HG03039 (cell line): ENCODE measurements at regions not wholly inside any gene's neighbourhood (a gene's known extent, or its start where the extent isn't known, plus 50 kb on each side); places are given as distances from the start of the nearest gene placed in this dataset.
"Not testable (repeated sequence)": the region's sequence is repeated elsewhere in the genome, so short reads cannot be mapped to it uniquely, and the experiment has no call there.

Experiments used
- ATAC-seq: cut with Tn5 transposase; IDR thresholded peaks from one replicate; pipeline ENCODE4 v1.9.1; 2021; ENCODE audit warnings: mild to moderate bottlenecking, moderate library complexity; ENCODE audit not compliant: unreplicated experiment

DNA sequence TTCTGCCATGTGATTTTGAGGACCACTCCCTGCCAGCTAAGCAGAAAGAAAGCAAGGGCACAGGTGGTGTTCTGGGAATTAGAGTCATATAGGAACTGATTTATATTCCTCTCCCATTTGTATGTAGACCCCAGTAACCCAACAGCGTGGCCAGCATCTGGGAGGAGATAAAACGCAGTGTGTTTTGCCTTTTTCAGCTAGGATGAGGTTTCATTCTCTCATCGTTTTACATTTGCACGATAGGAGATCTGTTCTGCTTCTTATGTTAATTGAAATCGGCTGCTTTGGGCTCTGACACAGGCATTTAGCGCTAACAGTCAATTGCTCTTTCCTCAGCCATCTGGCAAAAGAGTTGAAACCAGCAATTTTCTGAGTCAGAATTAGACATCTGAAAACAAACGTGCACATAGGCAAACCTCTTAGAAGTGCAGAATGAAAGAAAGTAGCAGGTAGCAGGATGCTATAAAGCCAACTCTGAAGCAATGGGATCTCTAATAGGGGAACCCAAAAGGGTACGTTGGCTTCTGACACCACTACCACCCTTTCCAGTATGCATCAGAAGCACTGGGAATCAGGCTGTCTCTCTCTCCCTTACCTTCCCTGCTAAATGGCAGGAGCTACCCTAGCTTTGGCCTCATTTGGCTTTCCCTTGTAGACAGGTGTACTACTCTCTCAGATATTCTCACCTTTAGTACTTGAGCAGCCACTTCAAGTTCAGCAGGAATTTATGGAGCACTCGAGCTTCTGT lies 219.1 kb downstream of the PHLDA1 start:
- ATAC-seq, result no peak

DNA sequence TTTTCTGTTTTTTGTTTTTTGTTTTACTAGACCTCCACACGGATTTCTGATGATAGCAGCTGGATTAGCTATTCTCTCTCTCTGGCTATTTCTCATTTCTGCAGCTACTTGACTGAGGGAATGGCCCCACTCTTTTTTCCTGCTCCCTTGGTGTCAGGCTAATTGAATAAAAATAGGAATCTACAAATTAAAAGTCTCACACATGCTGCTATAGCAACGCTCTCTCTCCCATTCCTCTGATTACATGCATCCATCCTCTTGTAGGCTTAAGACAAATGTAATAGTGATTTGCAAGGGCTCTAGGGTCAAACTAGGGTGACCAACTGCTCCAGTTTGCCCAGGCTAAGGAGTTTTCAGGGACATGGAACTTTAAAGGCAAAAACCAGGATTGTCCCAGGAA lies 221.8 kb downstream of the PHLDA1 start:
- no peak for ATAC-seq

DNA sequence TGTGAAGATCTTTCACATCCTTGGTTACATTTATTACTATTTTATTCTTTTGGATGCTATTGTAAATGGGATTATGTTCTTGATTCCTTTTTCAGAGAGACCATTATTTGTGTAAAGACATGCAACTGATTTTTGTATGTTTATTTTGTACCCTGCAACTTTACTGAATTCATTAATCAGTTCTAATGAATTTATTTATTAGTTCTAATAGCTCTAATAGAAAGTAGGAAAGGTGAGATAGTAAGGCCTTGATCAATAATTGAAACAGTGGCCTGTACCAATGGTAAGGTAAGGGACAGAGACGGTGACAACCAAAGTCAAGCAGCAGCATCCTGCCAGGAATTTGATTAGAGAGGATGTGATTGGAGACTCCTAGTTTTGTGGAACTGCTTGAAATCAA lies 224.1 kb downstream of the PHLDA1 start:
- ATAC-seq, result no peak

DNA sequence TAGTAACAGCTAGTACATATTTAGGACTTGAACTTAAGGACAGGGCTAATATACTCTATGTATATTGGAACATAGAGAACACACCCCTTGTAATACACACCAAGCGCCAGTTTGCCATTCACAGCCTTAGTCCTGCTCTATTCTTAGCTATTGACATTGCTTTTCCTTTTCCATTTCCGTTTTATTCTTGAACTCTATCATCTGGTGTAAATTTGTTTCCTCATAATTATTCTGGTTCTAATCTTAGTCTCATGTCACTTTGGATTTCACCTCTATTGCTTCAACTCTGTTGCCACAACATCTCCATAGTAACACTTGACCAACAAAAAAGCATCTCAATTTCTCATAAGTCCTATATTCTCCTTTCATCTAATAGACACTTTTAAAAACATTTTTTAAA lies 225.7 kb downstream of the PHLDA1 start:
- ATAC-seq, result no peak

DNA sequence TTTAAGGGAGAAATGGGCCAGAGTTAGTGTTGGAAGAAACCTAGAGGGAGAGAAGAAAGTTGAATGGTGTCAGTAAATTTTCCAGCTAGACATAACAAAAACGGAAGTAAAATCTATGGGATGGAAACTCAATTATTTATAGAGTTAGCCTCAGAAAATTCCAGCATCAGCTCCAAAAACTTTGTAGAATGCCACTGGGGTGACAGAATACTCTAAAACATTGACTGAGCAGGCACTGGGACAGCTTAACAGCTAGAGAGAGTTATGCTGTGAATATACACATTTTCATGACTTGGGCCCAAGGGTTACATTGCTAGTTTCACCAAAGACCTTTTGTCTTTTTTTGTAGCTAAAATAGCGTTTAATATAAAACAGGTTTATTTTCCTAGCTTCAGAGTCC lies 226.3 kb downstream of the PHLDA1 start:
- no peak for ATAC-seq

DNA sequence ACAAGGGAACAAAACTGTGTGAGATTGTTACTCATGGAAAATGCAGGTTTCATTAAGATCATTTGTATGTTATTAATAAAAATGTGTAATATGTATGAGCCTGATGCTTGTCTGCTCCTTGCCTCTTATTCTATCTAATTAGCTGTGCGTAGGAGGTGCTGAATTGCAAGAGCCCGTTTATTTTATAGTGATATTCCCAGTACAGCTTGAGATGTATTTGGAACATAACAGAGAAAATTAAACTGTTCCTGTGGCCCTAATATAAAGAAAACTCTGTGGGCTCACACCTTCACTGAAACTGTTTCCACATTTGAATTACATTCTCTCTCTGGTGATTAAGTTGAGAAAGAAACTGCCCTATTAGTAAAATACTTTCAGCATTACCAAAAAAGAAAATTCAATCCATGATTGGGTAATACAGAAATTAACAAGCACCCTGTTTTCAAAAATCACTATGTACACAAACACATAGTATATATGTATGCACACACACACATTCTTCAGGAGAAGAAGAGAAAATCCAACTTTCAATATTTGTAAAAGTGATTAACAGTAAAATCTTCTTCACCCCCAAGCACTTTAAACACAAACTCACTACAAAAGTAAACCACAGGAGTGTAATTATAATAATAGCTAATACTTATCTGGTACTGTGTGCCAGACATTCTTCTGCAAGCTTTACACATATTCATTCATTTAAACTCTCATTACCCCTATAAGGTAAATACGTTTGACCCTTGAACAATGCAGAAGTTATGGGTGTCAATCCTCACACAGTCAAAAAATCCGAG lies 233.2 kb downstream of the PHLDA1 start:
- no peak for ATAC-seq

DNA sequence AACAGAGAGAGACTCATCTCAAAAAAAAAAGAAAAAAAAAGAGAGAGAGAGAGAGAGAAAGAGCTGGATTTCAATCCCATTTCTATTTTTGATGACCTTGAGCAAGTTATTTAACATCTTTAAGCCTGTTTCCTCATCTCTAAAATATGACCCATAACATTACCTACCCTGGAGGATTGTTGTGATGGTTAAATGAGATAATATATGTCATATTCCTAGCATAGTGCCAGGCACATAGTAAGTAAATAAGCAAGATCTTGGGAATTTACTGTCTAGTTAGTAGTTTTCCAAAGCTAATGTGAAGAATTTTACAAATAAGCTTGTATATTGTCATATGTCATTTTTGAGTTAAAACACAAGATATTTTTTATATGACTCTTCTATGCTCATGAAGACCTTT lies 236.5 kb downstream of the PHLDA1 start:
- ATAC-seq, result no peak

DNA sequence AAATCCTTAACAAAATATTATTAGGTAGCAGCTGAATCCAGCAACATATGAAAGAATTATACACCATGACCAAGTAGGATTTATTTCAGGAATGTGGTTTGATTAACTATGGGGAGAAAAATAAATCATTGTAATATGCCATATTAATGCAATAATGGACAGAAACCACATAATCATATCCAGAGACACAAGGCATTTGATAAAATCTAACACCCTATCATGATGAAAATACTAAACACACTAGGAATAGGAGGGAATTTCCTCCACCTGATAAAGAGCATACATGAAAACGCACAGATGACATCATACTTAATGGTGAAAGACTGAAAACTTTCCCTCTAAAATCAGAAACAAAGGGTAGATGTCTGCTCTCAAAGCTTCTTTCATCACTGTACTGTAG lies 238.9 kb downstream of the PHLDA1 start:
- ATAC-seq, result no peak

DNA sequence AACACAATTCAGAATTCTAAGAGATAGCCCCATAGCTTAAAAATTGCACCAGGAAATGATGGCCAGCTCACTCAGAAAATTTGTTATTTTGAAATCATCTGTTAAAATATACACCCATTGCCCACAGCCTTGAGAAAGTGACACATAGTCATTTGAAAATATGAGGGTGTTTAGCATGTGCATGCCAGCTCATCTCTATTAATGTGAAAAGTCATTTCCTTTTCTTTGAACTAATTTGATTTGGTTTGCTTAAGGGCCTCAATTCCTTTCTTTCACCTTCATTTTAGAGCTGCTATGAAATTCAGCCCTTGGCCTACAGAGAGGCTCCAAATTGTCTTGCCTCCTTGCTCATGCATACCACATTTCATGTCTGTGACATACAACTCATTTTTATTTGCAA lies 241.4 kb downstream of the PHLDA1 start:
- ATAC-seq, result no peak

DNA sequence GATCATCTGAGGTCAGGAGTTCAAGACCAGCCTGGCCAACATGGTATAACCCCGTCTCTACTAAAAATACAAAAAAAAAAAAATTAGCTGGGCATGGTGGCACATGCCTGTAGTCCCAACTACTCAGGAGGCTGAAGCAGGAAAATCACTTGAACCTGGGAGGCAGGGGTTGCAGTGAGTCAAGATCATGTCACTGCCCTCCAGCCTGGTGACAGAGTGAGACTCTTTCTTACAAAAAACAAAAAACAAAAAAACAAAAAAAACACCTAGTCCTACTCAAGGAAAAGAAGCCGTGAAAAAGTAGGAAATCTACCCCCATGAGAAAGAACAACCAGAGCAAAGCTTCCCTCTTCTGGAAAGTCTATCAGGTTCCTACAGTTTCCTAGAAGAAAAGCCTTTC lies 244.4 kb downstream of the PHLDA1 start:
- not testable (repeated sequence) for ATAC-seq

DNA sequence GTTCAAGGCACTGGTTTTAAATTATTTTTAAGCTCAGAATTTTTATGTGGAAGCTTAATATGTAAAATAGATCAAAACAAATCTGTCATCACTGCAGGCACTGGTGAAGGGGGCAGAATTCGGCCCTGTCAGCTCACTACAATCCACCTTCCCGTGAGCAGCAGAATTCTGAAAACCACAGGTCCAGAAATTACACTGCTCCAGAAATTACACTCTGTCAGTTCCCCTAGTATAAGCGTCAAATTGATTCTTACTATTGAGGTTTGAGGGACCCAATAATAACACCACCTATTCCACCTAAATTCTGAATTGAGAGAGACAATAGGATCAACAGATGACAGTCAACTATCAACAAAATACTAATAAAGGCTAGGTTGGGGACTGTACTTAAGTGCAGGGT lies 245.5 kb downstream of the PHLDA1 start:
- no peak for ATAC-seq

DNA sequence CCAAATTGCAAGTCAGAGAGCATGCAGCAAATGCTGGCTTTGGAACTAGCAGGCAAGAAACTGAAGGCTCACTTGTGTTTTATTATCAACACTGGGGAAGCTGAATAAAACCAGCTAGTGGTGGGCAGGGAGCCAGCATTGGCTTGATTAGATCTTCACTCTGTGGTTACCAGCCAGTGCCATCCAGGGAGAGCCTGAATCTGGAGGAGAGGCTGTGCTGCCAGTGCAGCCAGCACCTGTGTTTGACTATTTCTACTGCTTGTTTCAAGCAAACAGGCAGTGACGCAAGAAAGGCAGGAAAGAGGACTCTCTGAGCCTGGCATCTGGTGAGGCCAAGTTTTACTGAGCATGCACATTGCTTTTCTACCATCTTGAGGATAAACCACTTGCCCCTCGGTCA lies 247.0 kb downstream of the PHLDA1 start:
- no peak for ATAC-seq

DNA sequence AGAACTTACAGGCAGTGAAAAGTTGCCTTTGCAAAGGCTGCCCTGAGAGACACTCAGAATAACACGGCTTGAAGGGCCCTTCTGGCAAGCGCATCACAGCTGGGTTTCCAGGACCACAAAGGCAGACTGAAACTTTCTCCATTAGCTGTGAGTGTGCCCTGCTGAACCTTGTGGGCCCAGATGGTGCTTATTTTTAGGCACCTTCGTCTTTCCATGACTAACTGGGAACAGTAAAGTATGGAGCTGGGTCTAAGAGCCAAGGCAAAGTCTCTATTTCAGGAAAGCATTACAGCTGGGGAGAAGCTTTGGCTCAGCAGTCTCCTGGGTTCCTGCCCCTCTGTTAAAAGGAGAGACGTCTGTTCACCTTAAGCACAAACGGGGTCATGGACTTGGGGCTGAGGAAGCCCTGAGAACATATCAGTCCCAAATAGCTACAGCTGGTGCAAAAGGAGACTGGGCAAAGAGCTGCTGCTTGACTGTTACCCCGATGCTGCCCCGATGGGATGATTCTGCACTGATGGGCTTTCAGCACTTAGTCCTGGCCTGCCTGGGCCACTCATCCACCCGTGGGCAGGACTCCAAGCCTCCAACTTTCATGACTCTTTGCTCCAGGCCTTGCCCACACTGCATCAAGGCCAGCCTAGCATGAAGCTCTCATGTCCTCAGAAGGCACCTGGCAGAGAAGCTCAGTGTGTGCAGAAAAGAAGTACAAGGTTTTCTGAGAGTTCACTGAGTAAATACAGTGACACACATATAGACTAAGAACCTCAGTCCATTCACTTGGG lies 248.3 kb downstream of the PHLDA1 start:
- ATAC-seq, result no peak

DNA sequence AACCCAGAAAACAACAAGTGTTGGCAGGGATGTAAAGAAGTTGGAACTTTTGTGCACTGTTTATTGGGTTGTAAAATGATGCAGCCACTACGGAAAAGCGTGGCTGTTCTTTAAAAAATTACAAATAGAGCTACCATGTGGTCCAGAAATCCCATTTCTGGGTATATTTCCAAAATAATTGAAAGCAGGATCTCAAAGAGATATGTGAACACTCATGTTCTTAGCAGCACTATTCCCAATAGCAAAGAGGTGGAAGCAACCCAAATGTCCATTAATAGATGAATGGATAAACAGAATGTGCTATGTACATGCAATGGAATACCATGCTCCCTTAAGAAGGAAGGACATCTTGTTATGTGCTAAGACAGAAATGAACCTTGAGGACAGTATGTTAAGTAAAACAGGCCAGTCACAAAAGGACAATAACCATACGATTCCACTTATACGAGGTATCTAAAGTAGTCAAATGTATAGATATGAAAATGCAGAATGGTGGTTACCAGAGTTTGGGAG lies 249.5 kb downstream of the PHLDA1 start:
- no peak for ATAC-seq

DNA sequence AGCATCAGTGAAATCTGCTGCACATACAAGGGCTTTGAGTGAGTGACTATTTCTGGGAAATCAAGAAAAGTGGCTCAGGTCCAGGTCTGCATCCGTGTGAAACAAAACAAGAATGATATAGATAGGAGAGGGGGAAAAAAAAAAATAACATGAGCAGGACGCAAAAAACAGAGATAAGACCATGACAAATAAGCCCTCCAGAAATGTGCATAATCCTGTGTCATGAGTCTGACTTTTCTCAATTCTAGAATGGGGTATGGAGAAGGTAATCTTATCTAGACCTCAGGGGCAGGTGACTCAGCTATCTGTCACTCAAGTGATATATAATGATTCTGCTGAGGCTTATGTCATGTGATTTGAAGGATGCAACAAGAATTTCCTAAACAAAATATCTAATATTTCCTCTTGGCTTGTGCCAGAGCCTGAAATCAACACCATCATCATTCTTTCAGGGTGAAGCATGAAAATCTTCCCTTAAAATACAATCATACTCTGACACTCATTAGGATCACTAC lies 250.0 kb downstream of the PHLDA1 start:
- ATAC-seq, result no peak

DNA sequence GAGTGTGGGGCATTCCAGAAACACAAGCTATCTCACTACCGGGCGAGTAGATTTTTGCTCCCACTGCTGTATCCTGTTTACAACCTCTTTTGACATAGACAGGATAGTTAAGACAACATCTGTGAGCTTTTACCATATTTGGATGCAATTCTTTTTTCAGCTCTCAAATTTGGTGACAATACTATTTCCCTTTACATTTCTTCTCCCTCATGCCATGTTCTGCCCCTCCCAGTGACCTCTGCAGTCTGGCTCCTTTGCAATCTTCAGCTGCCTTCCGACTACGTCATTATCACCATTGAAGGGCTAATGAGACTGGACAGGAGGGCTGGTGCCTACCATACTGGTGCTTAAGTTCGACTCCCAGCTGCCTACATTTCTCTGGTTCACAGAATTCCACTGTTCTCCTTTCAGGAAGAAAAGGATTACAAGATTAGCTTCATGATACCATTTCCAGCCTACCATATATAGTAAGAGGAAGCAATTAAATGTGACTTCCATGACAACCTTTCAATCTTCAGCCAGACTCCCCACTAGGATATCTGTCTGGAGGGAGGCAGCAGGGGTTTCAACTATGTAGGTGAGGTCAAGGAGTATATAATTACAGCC lies 251.6 kb downstream of the PHLDA1 start:
- ATAC-seq, result no peak

DNA sequence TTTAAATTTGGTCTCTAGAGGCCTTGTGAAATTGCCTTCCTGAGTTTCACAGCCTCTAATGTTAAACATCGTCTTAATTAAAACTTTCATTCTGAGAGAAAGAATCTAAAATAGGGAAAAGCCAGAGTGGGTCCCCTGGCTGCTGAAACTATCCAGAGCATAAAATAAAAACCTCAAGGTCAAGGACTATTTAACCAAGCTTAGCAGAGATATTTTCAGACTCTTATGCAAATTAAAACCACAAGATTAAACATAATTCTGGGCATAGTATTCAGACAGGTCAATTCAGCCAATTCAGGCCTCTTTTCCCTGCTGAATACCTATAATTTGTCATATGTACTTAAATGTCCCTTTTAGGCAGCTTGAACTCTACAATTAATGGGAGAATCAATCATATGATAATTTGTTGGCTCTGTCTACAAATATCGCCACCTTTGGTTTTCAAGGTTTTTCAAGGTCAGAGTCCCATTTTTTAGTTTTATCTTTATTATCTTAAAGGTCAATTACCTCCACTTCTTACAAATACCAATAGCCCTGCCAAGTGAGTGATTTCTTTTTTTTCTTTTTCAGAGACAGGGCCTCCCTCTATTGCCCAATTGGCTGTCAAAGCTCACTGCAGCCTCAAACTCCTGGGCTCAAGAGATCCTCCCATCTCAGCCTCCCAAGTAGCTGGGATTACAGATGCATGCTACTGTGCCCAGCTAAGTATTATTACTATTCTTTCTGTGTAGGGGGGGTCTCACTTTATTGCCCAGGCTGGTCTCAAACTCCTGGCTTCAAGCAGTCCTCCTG lies 257.1 kb downstream of the PHLDA1 start:
- ATAC-seq, result no peak

DNA sequence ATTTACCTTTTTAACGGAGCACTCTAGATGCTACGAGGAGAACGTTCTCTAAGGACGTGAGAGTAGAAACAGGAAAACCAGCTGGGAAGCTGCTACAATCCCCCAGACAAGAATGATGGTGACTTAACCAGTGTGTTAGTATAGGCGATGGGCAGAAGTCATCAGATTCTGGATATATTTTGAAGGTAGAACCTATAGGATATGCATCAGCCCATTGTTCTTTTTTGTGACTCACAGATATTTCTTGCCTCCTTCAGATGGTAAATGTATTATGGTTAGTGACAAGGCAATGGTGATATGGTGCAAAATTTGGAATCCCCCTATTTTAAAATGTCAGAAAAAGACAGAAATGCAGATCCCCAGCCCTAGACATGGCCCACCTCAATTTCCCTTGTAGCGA lies 258.2 kb downstream of the PHLDA1 start:
- ATAC-seq, result no peak

DNA sequence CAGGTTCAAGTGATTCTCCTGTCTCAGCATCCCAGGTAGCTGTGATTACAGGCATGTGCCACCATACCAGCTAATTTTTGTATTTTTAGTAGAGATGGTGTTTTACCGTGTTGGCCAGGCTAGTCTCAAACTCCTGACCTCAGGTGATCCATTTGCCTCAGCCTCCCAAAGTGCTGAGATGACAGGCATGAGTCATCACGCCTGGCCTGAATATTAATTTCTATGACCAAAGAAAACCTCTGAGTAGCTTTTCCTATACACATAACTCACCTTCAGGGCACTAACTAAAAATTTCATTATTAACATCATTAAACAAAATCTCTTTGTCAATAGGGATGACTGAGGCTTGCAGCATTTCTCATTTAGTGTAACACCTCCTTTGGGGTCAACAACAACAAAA lies 259.6 kb upstream of the KRR1 start:
- no peak for ATAC-seq

DNA sequence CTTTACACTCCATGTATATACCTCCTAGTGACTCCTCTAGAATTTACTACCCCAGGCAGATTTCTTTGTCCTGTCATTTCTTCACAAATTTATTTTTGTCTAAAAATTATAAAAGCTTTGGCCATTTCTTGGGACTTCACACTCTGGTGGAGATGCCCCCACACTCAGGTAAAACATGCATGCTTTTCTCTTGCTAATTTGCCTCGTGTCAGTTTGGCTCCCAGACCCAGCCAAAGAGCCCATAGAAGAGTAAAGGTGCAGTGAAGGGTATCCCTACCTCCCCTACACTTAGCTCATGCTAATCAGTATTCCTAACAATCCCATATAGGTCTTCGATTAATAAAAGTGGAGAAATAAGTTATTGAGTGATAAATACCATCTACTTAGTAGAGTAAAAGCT lies 256.5 kb upstream of the KRR1 start:
- no peak for ATAC-seq
